HG03521 (cell line): ENCODE measurements at regions not wholly inside any gene's neighbourhood (a gene's known extent, or its start where the extent isn't known, plus 50 kb on each side); places are given as distances from the start of the nearest gene placed in this dataset.
"Not testable (repeated sequence)": the region's sequence is repeated elsewhere in the genome, so short reads cannot be mapped to it uniquely, and the experiment has no call there.

ENCODE experiments used
- ATAC-seq: cut with Tn5 transposase; IDR thresholded peaks from one replicate; pipeline ENCODE4 v1.9.1; 2021; ENCODE audit warnings: mild to moderate bottlenecking, moderate library complexity; ENCODE audit not compliant: unreplicated experiment

- no peak for ATAC-seq
Observed at GRCh38 chr1:78292361-78292760, 198.4 kb upstream of the PTGFR start.

GRCh38 chr1:78297836-78298235 is 192.9 kb upstream of the PTGFR start:
- ATAC-seq = no peak

DNA sequence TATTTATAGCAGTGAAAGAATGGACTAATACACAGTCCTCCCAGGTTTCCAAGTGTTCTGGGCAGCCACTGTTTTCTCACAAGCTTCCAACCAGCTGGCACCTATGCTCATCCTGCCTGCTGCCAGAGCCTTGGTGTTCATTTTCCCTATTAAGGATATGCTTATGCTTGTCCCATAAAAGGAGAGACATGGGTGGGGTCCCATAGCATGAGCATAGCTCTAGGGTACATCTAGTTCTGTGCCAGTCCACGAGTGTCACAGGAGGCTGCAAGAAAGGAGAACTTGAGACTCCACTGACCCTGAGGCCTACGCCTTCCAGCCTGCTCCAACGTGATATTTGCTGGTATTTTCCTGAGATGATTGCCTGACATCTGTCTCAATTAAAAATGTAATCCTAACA is 192.4 kb upstream of the PTGFR start:
- ATAC-seq = no peak

DNA sequence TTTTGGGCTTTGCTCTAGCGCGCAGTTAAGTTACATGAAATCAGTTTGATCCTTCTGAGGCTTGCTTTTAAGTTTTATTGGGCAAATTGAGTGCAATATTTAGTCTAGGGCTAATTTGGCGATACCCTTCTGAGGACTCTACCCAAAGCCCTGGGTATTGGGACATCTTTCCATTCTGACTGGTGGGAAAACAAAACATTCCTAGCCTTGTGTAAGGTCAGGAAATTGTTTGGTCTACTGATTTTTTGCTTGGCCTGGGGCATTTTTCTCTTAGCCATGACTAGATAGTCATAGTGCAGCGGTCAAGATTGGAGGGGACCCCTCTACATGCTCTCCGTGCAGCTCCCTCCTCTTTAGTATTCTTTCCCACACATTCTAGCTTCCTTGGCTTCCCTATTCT is 189.6 kb upstream of the PTGFR start:
- ATAC-seq = no peak

- no peak for ATAC-seq
Observed at GRCh38 chr1:78303620-78304019, 187.2 kb upstream of the PTGFR start.

DNA sequence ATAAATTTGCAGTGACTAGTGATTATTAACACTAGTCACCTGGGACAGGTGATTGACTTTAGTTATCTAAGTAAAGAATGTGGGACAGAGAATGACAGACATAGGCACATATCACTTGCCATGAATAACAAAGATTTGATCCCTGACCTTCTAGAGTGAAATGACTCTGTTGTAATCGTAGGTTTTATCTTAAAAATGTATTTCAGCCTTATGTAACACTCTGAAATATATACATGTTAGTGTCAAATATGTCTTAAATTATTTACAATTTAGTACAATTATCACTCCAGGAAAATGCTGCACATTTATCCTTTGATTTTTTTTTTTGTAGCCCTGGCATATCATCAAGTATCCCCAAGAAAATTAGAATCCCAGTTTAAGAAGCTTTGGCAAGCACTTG is 186.4 kb upstream of the PTGFR start:
- no peak for ATAC-seq

GRCh38 chr1:78304761-78305160 is 186.0 kb upstream of the PTGFR start:
- no peak for ATAC-seq

GRCh38 chr1:78310261-78310660 is 180.5 kb upstream of the PTGFR start:
- ATAC-seq = not testable (repeated sequence)

DNA sequence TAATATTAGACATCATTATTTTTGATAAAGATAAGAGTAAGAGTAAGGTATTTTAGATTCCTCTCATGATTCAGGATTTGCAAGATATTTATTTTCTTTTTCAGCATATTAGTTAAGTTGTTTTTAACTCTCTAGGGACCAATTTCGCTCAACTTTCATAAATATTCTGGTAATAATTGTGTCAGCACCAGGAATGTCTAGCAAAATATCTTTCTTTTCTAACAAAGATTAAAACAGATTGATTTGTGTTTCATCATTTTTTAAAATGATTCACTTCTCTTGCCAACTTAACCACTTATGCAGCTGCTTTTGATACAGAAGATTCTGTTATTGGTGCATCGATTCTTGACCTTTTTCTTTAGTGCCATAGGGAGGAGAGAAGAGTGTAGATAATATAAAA is 172.8 kb upstream of the PTGFR start:
- no peak for ATAC-seq

DNA sequence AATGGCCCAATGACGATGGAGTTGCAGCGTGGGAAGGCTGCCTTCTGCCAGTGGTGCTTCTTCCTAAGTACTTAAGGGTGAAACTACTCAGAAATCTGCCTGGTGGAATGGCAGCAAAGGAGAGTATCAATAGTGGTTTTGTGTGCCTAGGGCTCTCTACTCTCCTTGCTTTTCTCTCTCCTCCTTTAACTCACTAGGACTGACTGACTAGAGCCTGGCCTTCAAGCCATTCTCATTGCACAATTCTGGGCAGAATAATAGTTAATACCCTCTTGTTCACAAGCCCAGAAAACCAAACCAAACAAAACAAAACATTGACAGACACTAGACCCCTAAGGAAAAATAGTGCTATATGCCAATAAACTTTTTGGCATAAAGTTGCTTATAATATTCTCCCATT is 171.2 kb upstream of the PTGFR start:
- no peak for ATAC-seq

DNA sequence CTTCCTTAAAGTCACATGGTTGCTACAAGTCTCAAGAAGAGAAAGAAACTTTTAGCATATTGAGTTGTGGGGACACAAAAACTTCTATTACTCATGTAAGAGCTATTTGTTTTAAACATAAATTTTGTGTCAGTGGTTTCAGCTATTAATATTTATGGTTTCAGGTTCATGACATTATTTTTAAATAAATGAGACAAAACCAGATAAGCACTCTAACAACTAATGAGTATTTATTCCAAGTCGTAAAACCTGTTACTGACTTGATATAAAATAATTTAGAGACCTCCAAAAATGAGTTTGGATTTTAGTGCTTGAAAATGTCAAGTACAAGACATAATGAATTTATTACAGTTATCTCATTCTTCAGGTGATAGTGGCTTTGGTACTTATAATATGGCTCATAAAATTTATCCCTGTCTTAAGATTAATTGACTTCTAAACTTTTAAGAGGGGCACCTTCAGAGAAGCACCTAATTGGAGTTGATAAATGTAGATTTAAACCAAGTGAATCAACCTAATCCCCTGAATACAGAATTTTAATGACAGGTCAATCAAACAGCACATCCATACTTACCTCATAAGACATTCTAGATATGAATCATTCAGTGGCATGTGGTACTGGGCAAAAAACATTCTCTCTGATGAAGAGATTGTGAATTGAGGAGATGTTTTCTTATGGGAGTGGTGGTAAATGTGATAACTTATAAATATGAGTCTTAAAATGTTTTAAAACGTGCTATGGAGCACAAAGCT is 167.7 kb upstream of the PTGFR start:
- ATAC-seq = no peak

- no peak for ATAC-seq
Observed at GRCh38 chr1:78325293-78325692, 165.5 kb upstream of the PTGFR start.

DNA sequence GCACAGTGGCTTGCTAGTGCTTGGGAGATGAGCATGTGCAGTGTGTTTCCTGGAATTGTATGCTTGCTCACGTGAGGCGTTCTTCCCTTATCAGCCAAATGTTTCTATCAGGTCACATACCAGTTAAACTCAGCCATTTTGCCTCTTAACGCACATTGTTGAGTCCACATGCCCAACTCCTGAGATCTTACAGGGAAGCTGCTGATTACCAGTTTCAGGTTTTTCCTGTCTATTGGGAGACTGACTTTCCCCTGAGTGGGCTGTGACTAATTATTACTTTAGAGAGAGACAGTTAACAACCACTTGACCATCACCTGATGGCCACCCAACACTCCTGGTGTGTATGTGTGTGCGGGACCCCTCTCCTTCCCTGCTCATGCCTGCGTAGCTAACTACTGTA is 161.3 kb upstream of the PTGFR start:
- ATAC-seq = no peak

GRCh38 chr1:78331799-78332198 is 159.0 kb upstream of the PTGFR start:
- ATAC-seq = no peak

- peak; percentile 90 for ATAC-seq
Observed at GRCh38 chr1:78333502-78333901, 157.3 kb upstream of the PTGFR start.

- no peak for ATAC-seq
Observed at GRCh38 chr1:78334114-78334513, 156.7 kb upstream of the PTGFR start.

- ATAC-seq = no peak
Observed at GRCh38 chr1:78334952-78335351, 155.8 kb upstream of the PTGFR start.

DNA sequence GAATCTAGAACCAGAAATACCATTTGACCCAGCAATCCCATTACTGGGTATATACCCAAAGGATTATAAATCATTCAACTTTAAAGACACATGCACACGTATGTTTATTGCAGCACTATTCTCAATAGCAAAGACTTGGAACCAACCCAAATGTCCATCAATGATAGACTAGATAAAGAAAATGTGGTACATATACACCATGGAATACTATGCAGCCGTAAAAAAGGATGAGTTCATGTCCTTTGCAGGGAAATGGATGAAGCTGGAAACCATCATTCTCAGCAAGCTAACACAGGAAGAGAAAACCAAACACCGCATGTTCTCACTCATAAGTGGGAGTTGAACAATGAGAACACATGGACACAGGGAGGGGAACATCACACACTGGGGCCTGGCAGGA is 154.0 kb upstream of the PTGFR start:
- not testable (repeated sequence) for ATAC-seq

GRCh38 chr1:78339490-78339889 is 151.3 kb upstream of the PTGFR start:
- ATAC-seq = no peak

- ATAC-seq = no peak
Observed at GRCh38 chr1:78340006-78340405, 150.8 kb upstream of the PTGFR start.

DNA sequence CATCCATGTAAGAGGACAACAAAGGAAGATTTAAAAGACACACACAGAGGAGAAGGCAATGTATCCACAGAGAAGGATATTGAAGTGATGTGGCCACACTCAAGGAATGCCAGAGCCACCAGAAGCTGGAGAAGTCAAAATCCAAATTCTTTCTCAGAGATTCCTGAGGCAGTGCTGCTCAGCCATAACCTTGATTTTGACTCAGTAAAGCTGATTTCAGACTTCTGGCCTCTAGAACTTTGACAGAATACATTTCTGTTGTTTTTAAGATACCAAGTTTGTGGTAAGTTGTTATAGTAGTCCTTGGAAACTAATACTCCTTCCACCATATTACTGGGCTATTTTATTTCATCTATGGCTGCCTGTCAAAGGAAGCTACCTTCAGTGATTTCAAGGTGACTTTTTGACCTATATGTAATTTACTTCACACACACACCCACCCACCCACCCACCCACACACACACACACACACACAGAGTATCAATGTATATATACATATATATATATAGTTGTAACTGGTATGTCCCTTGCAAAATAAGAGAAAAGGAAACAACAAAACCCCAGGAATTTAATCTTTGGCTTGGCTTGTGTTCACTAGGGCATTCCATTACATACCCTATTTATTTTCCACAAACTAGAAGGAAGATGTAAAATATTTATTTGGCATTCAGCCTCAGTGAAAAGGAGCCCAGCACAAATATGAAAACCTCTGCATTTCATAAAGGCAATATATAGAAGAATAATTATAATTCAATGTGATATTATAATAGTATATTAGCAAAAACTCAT is 142.1 kb upstream of the PTGFR start:
- no peak for ATAC-seq

DNA sequence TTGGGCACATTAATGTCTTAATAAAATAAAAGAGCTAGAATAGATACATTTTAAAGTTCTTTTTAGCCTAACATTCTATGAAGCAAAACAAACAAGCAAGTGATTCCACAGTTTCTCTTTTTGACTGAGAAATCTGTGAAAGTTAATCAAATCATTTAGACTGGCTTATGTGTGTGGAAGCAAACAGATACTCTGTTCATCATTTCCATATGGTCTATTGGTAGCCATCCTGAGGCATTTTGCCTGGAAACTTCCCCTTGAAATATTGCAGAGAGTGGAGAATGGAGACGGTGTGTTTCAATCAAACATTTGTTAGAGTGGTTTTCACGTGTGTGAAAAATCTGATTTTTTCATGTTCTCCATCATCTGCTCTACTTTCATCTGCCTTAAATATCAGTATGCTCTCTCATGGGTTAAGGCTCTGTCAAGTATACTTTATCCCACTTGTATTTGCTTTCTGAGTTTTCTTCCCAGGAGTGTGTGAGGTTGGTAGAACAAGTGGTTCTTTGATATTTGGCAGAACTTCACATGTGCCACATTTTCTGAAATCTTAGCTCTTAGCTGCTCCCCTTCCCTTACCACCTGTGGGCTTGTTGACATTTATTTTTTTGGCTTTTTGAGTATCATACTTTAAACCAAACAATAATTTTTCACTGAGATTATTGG is 139.1 kb upstream of the PTGFR start:
- no peak for ATAC-seq
